ENCODE measurements at regions not wholly inside any gene's neighbourhood (a gene's known extent, or its start where the extent isn't known, plus 50 kb on each side); places are given as distances from the start of the nearest gene placed in this dataset.

GRCh38 chr21:30979054-30979453, 59.2 kb downstream of the KRTAP19-8 start:
- H3K27me3 ChIP-seq (replicated peaks; ENCODE audit: control insufficient read depth, insufficient read depth, low read length), result no peaks in the 10 kb centered on the region
- intact Hi-C loops (cut with micrococcal nuclease; ENCODE audit: unreplicated experiment), result no loop called here
- no peaks in the 10 kb centered on the region for H3K9me3 ChIP-seq
- Mint-ChIP-seq H3K27ac (ENCODE audit: unreplicated experiment) (no peak overlapping the region), H3K27me3 (ENCODE audit: insufficient read depth, unreplicated experiment) (peaks cover 8% of the 10 kb centered on the region), H3K9me3 (ENCODE audit: unreplicated experiment) (no peaks in the 10 kb centered on the region), H3K4me3 (ENCODE audit: unreplicated experiment) (no peak overlapping the region), H3K36me3 (ENCODE audit: insufficient read depth, unreplicated experiment) (no peaks in the 10 kb centered on the region), H3K4me1 (ENCODE audit: low read depth, unreplicated experiment) (no peaks in the 10 kb centered on the region)
- ChIA-PET POLR2A (no interaction called here), CTCF (no interaction called here)
- no peak overlapping the region for H3K4me3 ChIP-seq (ENCODE audit: low read depth, low read length)
- DNase-seq, result no peak
- no peaks in the 10 kb centered on the region for H3K36me3 ChIP-seq (ENCODE audit: control insufficient read depth, insufficient read depth, low read length)
- TF ChIP-seq CTCF (IDR thresholded peaks at IDR 0.05; ENCODE audit: insufficient read depth in 1 of 2, low read depth in 1 of 2, low read length in 1 of 2, severe bottlenecking in 1 of 2, unreplicated experiment in 1 of 2), result no peak
- BruUV-seq (replicated peaks), result no TSS peak
- H3K4me1 ChIP-seq, result no peaks in the 10 kb centered on the region

GRCh38 chr21:30964283-30964682, 74.0 kb downstream of the KRTAP19-8 start:
- no peak overlapping the region for H3K4me3 ChIP-seq (ENCODE audit: low read depth, low read length)
- POLR2A ChIA-PET, result no interaction called here

GRCh38 chr21:30963502-30963901, 74.8 kb downstream of the KRTAP19-8 start:
- H3K4me3 Mint-ChIP-seq (ENCODE audit: unreplicated experiment), result no peak overlapping the region
- Histone ChIP-seq H3K36me3 (ENCODE audit: control insufficient read depth, insufficient read depth, low read length) (no peaks in the 10 kb centered on the region), H3K27me3 (replicated peaks; ENCODE audit: control insufficient read depth, insufficient read depth, low read length) (no peaks in the 10 kb centered on the region), H3K9me3 (no peaks in the 10 kb centered on the region), H3K4me3 (ENCODE audit: low read depth, low read length) (no peak overlapping the region), H3K4me1 (no peaks in the 10 kb centered on the region)
- no peak for DNase-seq
- no peaks in the 10 kb centered on the region for H3K36me3 Mint-ChIP-seq (ENCODE audit: insufficient read depth, unreplicated experiment)
- H3K4me1 Mint-ChIP-seq (ENCODE audit: low read depth, unreplicated experiment), result no peaks in the 10 kb centered on the region
- peaks cover 10% of the 10 kb centered on the region for H3K27me3 Mint-ChIP-seq (ENCODE audit: insufficient read depth, unreplicated experiment)
- CTCF ChIA-PET, result no interaction called here
- intact Hi-C loops (cut with micrococcal nuclease; ENCODE audit: unreplicated experiment), result no loop called here
- H3K9me3 Mint-ChIP-seq (ENCODE audit: unreplicated experiment), result no peaks in the 10 kb centered on the region
- POLR2A ChIA-PET, result no interaction called here
- no peak for TF ChIP-seq CTCF (IDR thresholded peaks at IDR 0.05; ENCODE audit: insufficient read depth in 1 of 2, low read depth in 1 of 2, low read length in 1 of 2, severe bottlenecking in 1 of 2, unreplicated experiment in 1 of 2)
- no TSS peak for BruUV-seq (replicated peaks)
- H3K27ac Mint-ChIP-seq (ENCODE audit: unreplicated experiment), result no peak overlapping the region

More at GRCh38 chr21:30964283-30964682, 74.0 kb downstream of the KRTAP19-8 start:
- no peaks in the 10 kb centered on the region for H3K4me1 Mint-ChIP-seq (ENCODE audit: low read depth, unreplicated experiment)
- Histone ChIP-seq H3K36me3 (ENCODE audit: control insufficient read depth, insufficient read depth, low read length) (no peaks in the 10 kb centered on the region), H3K27me3 (replicated peaks; ENCODE audit: control insufficient read depth, insufficient read depth, low read length) (no peaks in the 10 kb centered on the region), H3K4me1 (no peaks in the 10 kb centered on the region), H3K9me3 (no peaks in the 10 kb centered on the region)
- no peaks in the 10 kb centered on the region for H3K36me3 Mint-ChIP-seq (ENCODE audit: insufficient read depth, unreplicated experiment)
- BruUV-seq (replicated peaks), result no TSS peak
- no peak for TF ChIP-seq CTCF (IDR thresholded peaks at IDR 0.05; ENCODE audit: insufficient read depth in 1 of 2, low read depth in 1 of 2, low read length in 1 of 2, severe bottlenecking in 1 of 2, unreplicated experiment in 1 of 2)
- H3K27me3 Mint-ChIP-seq (ENCODE audit: insufficient read depth, unreplicated experiment), result peaks cover 7% of the 10 kb centered on the region
- H3K9me3 Mint-ChIP-seq (ENCODE audit: unreplicated experiment), result no peaks in the 10 kb centered on the region
- no peak overlapping the region for H3K4me3 Mint-ChIP-seq (ENCODE audit: unreplicated experiment)
- CTCF ChIA-PET, result no interaction called here
- no peak for DNase-seq
- no peak overlapping the region for H3K27ac Mint-ChIP-seq (ENCODE audit: unreplicated experiment)
- intact Hi-C loops (cut with micrococcal nuclease; ENCODE audit: unreplicated experiment), result no loop called here
